ENCODE measurements at regions not wholly inside any gene's neighbourhood (a gene's known extent, or its start where the extent isn't known, plus 50 kb on each side); places are given as distances from the start of the nearest gene placed in this dataset.

GRCh38 chrX:106479920-106480319 is 131.9 kb upstream of the RADX start:
- TF ChIP-seq CTCF (IDR thresholded peaks at IDR 0.05; ENCODE audit: low read length), result no peak
- TF ChIP-seq EZH2 (optimal IDR thresholded peaks at IDR 0.05; ENCODE audit: low read depth, low read length), result no peak

All from MM.1S (cell line).